ENCODE measurements at regions not wholly inside any gene's neighbourhood (a gene's known extent, or its start where the extent isn't known, plus 50 kb on each side); places are given as distances from the start of the nearest gene placed in this dataset.

DNA sequence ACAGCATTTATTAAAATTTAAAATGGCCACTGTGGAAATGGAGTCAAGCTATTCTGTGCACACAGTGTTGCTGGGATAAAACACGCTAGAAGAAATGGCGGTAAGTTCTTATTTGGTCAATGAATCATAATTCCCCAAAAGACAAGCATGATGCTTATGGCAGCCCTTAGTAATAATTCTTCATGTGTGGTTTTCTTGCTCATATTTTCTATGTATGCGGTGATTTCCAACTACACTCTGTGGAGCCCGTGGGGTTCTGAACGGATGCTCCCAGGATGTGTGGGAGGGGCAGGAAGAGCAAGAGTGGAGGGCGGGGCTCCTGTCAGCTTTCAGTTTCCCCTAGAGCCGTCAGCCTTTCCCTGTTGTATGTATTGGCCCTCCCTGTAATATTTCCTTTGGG is 91.7 kb upstream of the RMDN2 start:
- H3K36me3 ChIP-seq: no peaks in the 10 kb centered on the region
- TF ChIP-seq, protein P1, sequence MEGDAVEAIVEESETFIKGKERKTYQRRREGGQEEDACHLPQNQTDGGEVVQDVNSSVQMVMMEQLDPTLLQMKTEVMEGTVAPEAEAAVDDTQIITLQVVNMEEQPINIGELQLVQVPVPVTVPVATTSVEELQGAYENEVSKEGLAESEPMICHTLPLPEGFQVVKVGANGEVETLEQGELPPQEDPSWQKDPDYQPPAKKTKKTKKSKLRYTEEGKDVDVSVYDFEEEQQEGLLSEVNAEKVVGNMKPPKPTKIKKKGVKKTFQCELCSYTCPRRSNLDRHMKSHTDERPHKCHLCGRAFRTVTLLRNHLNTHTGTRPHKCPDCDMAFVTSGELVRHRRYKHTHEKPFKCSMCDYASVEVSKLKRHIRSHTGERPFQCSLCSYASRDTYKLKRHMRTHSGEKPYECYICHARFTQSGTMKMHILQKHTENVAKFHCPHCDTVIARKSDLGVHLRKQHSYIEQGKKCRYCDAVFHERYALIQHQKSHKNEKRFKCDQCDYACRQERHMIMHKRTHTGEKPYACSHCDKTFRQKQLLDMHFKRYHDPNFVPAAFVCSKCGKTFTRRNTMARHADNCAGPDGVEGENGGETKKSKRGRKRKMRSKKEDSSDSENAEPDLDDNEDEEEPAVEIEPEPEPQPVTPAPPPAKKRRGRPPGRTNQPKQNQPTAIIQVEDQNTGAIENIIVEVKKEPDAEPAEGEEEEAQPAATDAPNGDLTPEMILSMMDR (IDR thresholded peaks at IDR 0.05): no peak
- TF ChIP-seq POLR2A (IDR thresholded peaks at IDR 0.05): no peak
- intact Hi-C loops (cut with DNase I): loop anchor here (5.0 kb wide), 1 partner anchor 436 kb away; no protein-coding TSS in a partner anchor
- no peak overlapping the region for H3K4me3 ChIP-seq (replicated peaks in 1 of 3)
- no peak overlapping the region for H3K27ac ChIP-seq
- H3K27me3 ChIP-seq: no peaks in the 10 kb centered on the region
- WGBS, 2 donors: 43 to 44% methylated on average over 7 of the region's 7 CpGs
- no peaks in the 10 kb centered on the region for H3K9me3 ChIP-seq
- DNase-seq: no peak
- peaks cover 0 to 7% of the 10 kb centered on the region in 2 donors for H3K4me1 ChIP-seq

- intact Hi-C loops (cut with DNase I): loop anchor here (5.0 kb wide), 1 partner anchor 424 kb away; no protein-coding TSS in a partner anchor
- Histone ChIP-seq H3K9me3 (no peaks in the 10 kb centered on the region), H3K36me3 (no peaks in the 10 kb centered on the region), H3K27me3 (no peaks in the 10 kb centered on the region), H3K27ac (no peak overlapping the region), H3K4me3 (replicated peaks in 1 of 3) (no peak overlapping the region), H3K4me1 (no peaks in the 10 kb centered on the region)
- no peak for DNase-seq
- TF ChIP-seq, protein P1 (IDR thresholded peaks at IDR 0.05): no peak
- no peak for TF ChIP-seq POLR2A (IDR thresholded peaks at IDR 0.05)
- 97% methylated on average over 3 of the region's 3 CpGs for WGBS, 2 donors
Measured at GRCh38 chr2:37836270-37836669, 88.8 kb upstream of the RMDN2 start.

DNA sequence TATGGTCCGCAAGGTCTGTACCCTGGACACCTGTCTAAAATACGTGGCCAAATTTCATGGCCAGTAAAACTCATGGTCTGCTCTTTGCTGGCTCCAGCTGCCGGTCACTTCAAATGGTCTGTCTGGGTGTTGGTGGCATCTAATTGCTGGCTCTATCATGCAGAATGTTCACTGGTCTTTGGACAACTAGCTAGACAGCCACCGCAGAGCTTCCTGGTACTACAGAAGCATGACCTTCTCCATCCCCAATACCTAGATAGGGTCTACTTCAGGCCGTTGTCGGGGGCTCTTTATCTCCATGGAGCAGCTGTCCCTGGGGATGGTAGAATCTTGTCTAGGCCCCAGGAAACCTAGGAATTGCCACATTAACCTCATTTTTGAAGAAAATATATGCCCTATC is 88.4 kb upstream of the RMDN2 start:
- intact Hi-C loops (cut with DNase I): loop anchor here (5.0 kb wide), 1 partner anchor 424 kb away; no protein-coding TSS in a partner anchor
- H3K27me3 ChIP-seq: no peaks in the 10 kb centered on the region
- no peaks in the 10 kb centered on the region for H3K36me3 ChIP-seq
- WGBS, 2 donors: 94 to 98% methylated on average over 6 of the region's 6 CpGs
- TF ChIP-seq, protein P1 (IDR thresholded peaks at IDR 0.05): no peak
- no peak for TF ChIP-seq POLR2A (IDR thresholded peaks at IDR 0.05)
- DNase-seq: no peak
- H3K27ac ChIP-seq: no peak overlapping the region
- H3K4me3 ChIP-seq (replicated peaks in 1 of 3): no peak overlapping the region
- no peaks in the 10 kb centered on the region for H3K9me3 ChIP-seq
- no peaks in the 10 kb centered on the region for H3K4me1 ChIP-seq

DNA sequence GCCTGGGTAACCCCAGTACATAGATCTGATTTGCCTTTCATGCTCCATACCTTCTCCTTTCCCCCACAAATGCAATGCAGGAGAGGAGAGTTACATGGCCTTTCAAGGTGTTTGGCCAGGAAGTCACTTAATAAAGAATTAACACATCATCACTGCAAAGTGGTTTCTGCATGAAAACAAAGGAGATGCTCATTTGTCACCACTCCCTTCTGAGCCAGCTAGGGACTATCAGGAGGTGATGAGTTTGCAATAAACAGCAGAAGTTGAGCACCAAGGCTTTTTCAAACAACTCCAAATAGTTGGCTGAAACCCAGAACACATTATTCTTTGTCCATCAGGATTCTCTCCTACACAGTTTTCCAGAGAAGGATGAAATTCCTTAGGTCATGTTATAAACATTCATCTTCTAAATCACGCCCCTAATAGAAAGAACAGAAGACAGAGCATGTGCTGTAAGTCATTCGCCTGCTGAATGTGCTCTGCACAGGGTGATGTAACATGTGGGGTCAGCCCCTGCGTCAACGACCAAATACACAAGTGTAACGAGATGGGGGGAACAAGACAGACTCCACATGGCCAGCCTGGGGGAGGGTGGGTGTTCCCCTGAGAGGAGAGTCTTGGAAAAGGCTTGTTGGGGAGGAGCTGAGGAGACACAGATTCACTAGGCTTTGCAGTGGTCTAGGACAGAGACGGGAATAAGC is 87.3 kb upstream of the RMDN2 start:
- Histone ChIP-seq H3K27ac (no peak overlapping the region), H3K36me3 (no peaks in the 10 kb centered on the region), H3K4me3 (replicated peaks in 1 of 3) (no peak overlapping the region), H3K27me3 (no peaks in the 10 kb centered on the region), H3K9me3 (no peaks in the 10 kb centered on the region), H3K4me1 (no peaks in the 10 kb centered on the region)
- peak in 1 of 2 donors; percentile 8 for DNase-seq
- WGBS, 2 donors: 67 to 73% methylated on average over 6 of the region's 6 CpGs
- TF ChIP-seq, protein P1 (IDR thresholded peaks at IDR 0.05): no peak
- no peak for TF ChIP-seq POLR2A (IDR thresholded peaks at IDR 0.05)
- intact Hi-C loops (cut with DNase I): loop anchor here (5.0 kb wide), 1 partner anchor 425 kb away; no protein-coding TSS in a partner anchor

DNA sequence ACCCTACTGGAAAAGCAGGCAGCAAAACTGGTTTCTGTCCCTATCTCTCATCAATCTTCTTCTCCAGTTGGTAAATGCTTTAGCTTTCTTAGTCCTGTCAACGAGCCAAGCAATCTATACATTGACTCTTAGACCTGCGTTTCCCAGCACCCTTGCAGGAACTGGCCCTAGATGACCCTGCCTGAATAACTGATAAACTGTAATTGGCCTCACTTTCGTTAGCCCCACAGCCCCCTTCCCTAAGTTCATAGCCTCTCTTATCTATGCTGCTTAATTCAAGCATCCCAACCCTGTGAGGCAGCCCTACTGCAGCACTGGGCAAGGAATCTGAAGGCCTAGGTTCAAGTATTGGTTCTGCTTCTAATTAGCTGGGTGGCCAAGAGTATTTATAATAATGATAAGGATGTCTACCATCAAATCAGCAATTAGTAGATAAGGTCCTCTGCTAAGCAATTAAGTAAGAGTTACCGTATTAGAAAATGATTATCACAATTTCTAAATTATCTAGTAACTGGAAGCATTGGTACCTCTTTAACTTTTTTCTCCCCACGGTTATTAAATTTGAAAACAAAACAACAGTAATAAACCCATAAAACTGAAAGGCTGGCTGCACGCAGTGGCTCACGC is 86.4 kb upstream of the RMDN2 start:
- no peak for DNase-seq
- no peaks in the 10 kb centered on the region for H3K36me3 ChIP-seq
- H3K9me3 ChIP-seq: no peaks in the 10 kb centered on the region
- intact Hi-C loops (cut with DNase I): loop anchor here (5.0 kb wide), 1 partner anchor 426 kb away; no protein-coding TSS in a partner anchor
- H3K4me1 ChIP-seq: no peaks in the 10 kb centered on the region
- WGBS, 2 donors: 77% methylated on average over 7 of the region's 7 CpGs
- H3K27ac ChIP-seq: no peak overlapping the region
- TF ChIP-seq POLR2A (IDR thresholded peaks at IDR 0.05): no peak
- no peak overlapping the region for H3K4me3 ChIP-seq (replicated peaks in 1 of 3)
- H3K27me3 ChIP-seq: no peaks in the 10 kb centered on the region
